ENCODE measurements at regions not wholly inside any gene's neighbourhood (a gene's known extent, or its start where the extent isn't known, plus 50 kb on each side); places are given as distances from the start of the nearest gene placed in this dataset.

DNA sequence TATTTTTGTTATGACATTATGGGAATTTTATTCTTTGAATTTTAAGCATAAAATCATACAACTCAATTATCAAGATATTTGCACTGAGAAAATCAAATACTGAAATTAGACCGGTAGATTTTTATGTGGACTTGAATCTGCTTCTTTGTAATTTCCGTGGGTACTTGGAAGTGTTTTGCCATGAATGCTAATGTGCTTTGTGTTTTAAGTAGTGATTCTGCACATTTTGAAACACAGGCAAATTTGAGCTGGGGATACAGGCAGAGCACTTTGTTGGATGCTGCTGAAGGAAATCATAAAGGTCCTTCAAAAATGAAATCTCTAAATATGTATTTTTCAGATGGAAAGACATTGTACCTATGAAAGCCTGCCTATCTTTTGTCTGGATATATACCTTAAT is 446.3 kb upstream of the POU3F3 start:
- no peaks in the 10 kb centered on the region for H3K9me3 ChIP-seq (ENCODE audit: control insufficient read depth, low read depth, low read length)
- no peaks in the 10 kb centered on the region; a peak in 1 of 5 replicates for H3K9me3 Mint-ChIP-seq
- no peak overlapping the region for H3K4me2 ChIP-seq (ENCODE audit: insufficient read depth, insufficient read length, low read length)
- no peak overlapping the region for H4K5ac ChIP-seq (ENCODE audit: insufficient read length, low read depth, low read length)
- H3K27ac ChIP-seq (ENCODE audit: insufficient read length, low read depth, low read length): no peak overlapping the region
- H2BK15ac ChIP-seq (ENCODE audit: low read depth, low read length): no peak overlapping the region
- H2BK12ac ChIP-seq (ENCODE audit: insufficient read length, low read depth, low read length): no peak overlapping the region
- H3K27me3 Mint-ChIP-seq (ENCODE audit: low read depth): no peaks in the 10 kb centered on the region
- DNase-seq: no peak
- no peak overlapping the region for H3K56ac ChIP-seq (ENCODE audit: insufficient read length, low read depth, low read length)
- no peak overlapping the region for H2BK120ac ChIP-seq (ENCODE audit: low read depth, low read length, poor library complexity, severe bottlenecking)
- H2AK5ac ChIP-seq (ENCODE audit: insufficient read length, low read length): no peak overlapping the region
- no peak overlapping the region for H3K23ac ChIP-seq (ENCODE audit: insufficient read length, low read depth, low read length)
- H2AFZ ChIP-seq (ENCODE audit: low read length): no peak overlapping the region
- no peak overlapping the region for H3K4me3 Mint-ChIP-seq
- H2BK5ac ChIP-seq (ENCODE audit: insufficient read length, low read length): no peak overlapping the region
- no peak overlapping the region for H3K27ac Mint-ChIP-seq
- H3K79me2 ChIP-seq (ENCODE audit: insufficient read depth, low read length): no peaks in the 10 kb centered on the region
- H3K4me1 Mint-ChIP-seq: peaks cover 9 to 13% of the 10 kb centered on the region in 2 experiments; a peak in 2 of 4 replicates
- H3K14ac ChIP-seq (ENCODE audit: insufficient read depth, low read length): no peak overlapping the region
- H3K36me3 Mint-ChIP-seq (ENCODE audit: insufficient read depth in 1 of 3, low read depth in 3 of 3): no peaks in the 10 kb centered on the region
- H3K23me2 ChIP-seq (ENCODE audit: insufficient read length, low read depth, low read length, poor library complexity, severe bottlenecking): no peaks in the 10 kb centered on the region
- no peak overlapping the region for H3K4ac ChIP-seq (ENCODE audit: low read depth, low read length)
- peaks cover 2% of the 10 kb centered on the region; the same call in 1 of the 2 replicates for H3K4me1 ChIP-seq (ENCODE audit: insufficient read depth, low read length)
- no peak overlapping the region for H3K18ac ChIP-seq (ENCODE audit: insufficient read length, low read depth, low read length)
- no peaks in the 10 kb centered on the region for H3K27me3 ChIP-seq (ENCODE audit: insufficient read depth, low read length)
- no peak overlapping the region for H3K9ac ChIP-seq (ENCODE audit: extremely low read depth, insufficient read length, low read length)
- H4K20me1 ChIP-seq (ENCODE audit: control insufficient read depth, insufficient read depth, insufficient read length): no peaks in the 10 kb centered on the region
- H3T11ph ChIP-seq (ENCODE audit: low read length): no peak overlapping the region
- H3K79me1 ChIP-seq (ENCODE audit: insufficient read depth, low read depth, low read length, poor library complexity, severe bottlenecking): no peaks in the 10 kb centered on the region
- H4K91ac ChIP-seq (ENCODE audit: insufficient read length, low read depth, low read length): no peak overlapping the region
- TF ChIP-seq, protein P1, sequence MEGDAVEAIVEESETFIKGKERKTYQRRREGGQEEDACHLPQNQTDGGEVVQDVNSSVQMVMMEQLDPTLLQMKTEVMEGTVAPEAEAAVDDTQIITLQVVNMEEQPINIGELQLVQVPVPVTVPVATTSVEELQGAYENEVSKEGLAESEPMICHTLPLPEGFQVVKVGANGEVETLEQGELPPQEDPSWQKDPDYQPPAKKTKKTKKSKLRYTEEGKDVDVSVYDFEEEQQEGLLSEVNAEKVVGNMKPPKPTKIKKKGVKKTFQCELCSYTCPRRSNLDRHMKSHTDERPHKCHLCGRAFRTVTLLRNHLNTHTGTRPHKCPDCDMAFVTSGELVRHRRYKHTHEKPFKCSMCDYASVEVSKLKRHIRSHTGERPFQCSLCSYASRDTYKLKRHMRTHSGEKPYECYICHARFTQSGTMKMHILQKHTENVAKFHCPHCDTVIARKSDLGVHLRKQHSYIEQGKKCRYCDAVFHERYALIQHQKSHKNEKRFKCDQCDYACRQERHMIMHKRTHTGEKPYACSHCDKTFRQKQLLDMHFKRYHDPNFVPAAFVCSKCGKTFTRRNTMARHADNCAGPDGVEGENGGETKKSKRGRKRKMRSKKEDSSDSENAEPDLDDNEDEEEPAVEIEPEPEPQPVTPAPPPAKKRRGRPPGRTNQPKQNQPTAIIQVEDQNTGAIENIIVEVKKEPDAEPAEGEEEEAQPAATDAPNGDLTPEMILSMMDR (conservative IDR thresholded peaks at IDR 0.05): no peak
- no peak overlapping the region for H4K8ac ChIP-seq (replicated peaks; ENCODE audit: insufficient read length, low read depth, low read length)
- no peak overlapping the region for H2BK20ac ChIP-seq (ENCODE audit: low read depth, low read length, poor library complexity, severe bottlenecking)
- no CpG with 5 or more reads among the region's 2 CpGs for WGBS (ENCODE audit: extremely low coverage, insufficient read length, low lambda C conversion rate)

All from H9 (cell line).